WTC11 (cell line): ENCODE measurements at regions not wholly inside any gene's neighbourhood (a gene's known extent, or its start where the extent isn't known, plus 50 kb on each side); places are given as distances from the start of the nearest gene placed in this dataset.

Source experiments
- ATAC-seq: fragments of 200-7000 bp; cut with Tn5 transposase; 2 replicates; pipeline ENCODE4 v1.10.0; 2021; ENCODE audit warnings: mild to moderate bottlenecking, moderate library complexity
- CTCF ChIA-PET: fragments of 300-600 bp; sonication (Branson Sonifier 250); formaldehyde crosslinking; loops from one replicate; lab custom pipeline; 2021; ENCODE audit warnings: antibody characterized with exemption; lab: Charles Lee
- POLR2A ChIA-PET: fragments of 350-600 bp; sonication (Branson Sonifier 250); formaldehyde crosslinking; loops from one replicate; lab custom pipeline; 2021; ENCODE audit warnings: antibody characterized with exemption; lab: Charles Lee
- DNase-seq: peaks from one replicate; pipeline ENCODE4 v3.0.0; 2021; ENCODE audit warnings: low spot score
- H3K27ac Mint-ChIP-seq: 2 replicates; pipeline ENCODE4 v1.8.0; 2021; ENCODE audit warnings: mixed read lengths
- H3K27me3 Mint-ChIP-seq: 2 replicates; pipeline ENCODE4 v1.8.0; 2021; ENCODE audit warnings: low read depth, mild to moderate bottlenecking, moderate library complexity, mixed read lengths
- H3K36me3 Mint-ChIP-seq: 2 replicates; pipeline ENCODE4 v1.8.0; 2021; ENCODE audit warnings: mixed read lengths
- H3K4me1 Mint-ChIP-seq: 2 replicates; pipeline ENCODE4 v1.8.0; 2022; ENCODE audit warnings: mixed read lengths
- H3K4me3 Mint-ChIP-seq: 2 replicates; pipeline ENCODE4 v1.8.0; 2021; ENCODE audit warnings: mild to moderate bottlenecking, moderate library complexity, mixed read lengths
- H3K9me3 Mint-ChIP-seq: 2 replicates; pipeline ENCODE4 v1.8.0; 2021; ENCODE audit warnings: mixed read lengths
- AR ChIP-seq: fragments of 250-450 bp; sonication (Bioruptor Pico); IDR thresholded peaks from 2 replicates; pipeline ENCODE4 v1.9.0; 2021; ENCODE audit warnings: mild to moderate bottlenecking
- ATF1 ChIP-seq: sonication (generic); formaldehyde crosslinking; IDR thresholded peaks from 2 replicates; pipeline ENCODE4 v1.8.1; 2023; ENCODE audit warnings: mild to moderate bottlenecking, moderate library complexity, missing genetic modification reagents
- ATF3 ChIP-seq: sonication (generic); formaldehyde crosslinking; conservative IDR thresholded peaks from 2 replicates; pipeline ENCODE4 v1.8.1; 2022; ENCODE audit warnings: mild to moderate bottlenecking, missing genetic modification reagents
- ATF6 ChIP-seq: sonication (generic); formaldehyde crosslinking; IDR thresholded peaks from 2 replicates; pipeline ENCODE4 v1.8.1; 2023; ENCODE audit warnings: mild to moderate bottlenecking, missing genetic modification reagents
- CDX4 ChIP-seq: fragments of 250-450 bp; sonication (Bioruptor Pico); IDR thresholded peaks from 2 replicates; pipeline ENCODE4 v1.9.0; 2021; ENCODE audit warnings: moderate library complexity, mild to moderate bottlenecking, inconsistent platforms, borderline replicate concordance
- CREM ChIP-seq: sonication (generic); formaldehyde crosslinking; IDR thresholded peaks from 2 replicates; pipeline ENCODE4 v1.8.1; 2022; ENCODE audit warnings: mild to moderate bottlenecking, missing genetic modification reagents, moderate library complexity
- ELF4 ChIP-seq: sonication (generic); formaldehyde crosslinking; IDR thresholded peaks from 2 replicates; pipeline ENCODE4 v1.8.1; 2022; ENCODE audit warnings: low read depth, mild to moderate bottlenecking, moderate library complexity, missing genetic modification reagents
- ESRRA ChIP-seq: sonication (generic); formaldehyde crosslinking; IDR thresholded peaks from 2 replicates; pipeline ENCODE4 v1.8.1; 2022; ENCODE audit warnings: mild to moderate bottlenecking, missing genetic modification reagents, borderline replicate concordance
- ETV6 ChIP-seq: sonication (generic); formaldehyde crosslinking; IDR thresholded peaks from 2 replicates; pipeline ENCODE4 v1.8.1; 2022; ENCODE audit warnings: mild to moderate bottlenecking, missing genetic modification reagents
- FOXK1 ChIP-seq: sonication (generic); formaldehyde crosslinking; IDR thresholded peaks from 2 replicates; pipeline ENCODE4 v1.8.0; 2022; ENCODE audit warnings: mild to moderate bottlenecking, moderate library complexity, missing genetic modification reagents
- HMGA2 ChIP-seq: fragments of 250-450 bp; sonication (Bioruptor Pico); IDR thresholded peaks from 2 replicates; pipeline ENCODE4 v1.4.0; 2021; ENCODE audit warnings: mild to moderate bottlenecking, moderate library complexity
- MAX ChIP-seq: sonication (generic); formaldehyde crosslinking; IDR thresholded peaks from 2 replicates; pipeline ENCODE4 v1.8.0; 2022; ENCODE audit warnings: mild to moderate bottlenecking, missing genetic modification reagents
- MXD4 ChIP-seq: fragments of 250-450 bp; sonication (Bioruptor Pico); IDR thresholded peaks from 2 replicates; pipeline ENCODE4 v1.8.0; 2021; ENCODE audit warnings: mild to moderate bottlenecking, moderate library complexity, borderline replicate concordance
- NFATC4 ChIP-seq: fragments of 250-450 bp; sonication (Bioruptor Pico); IDR thresholded peaks from 2 replicates; pipeline ENCODE4 v1.9.0; 2021; ENCODE audit warnings: mild to moderate bottlenecking
- RELA ChIP-seq: sonication (generic); formaldehyde crosslinking; IDR thresholded peaks from 2 replicates; pipeline ENCODE4 v1.8.1; 2022; ENCODE audit warnings: missing genetic modification reagents, mild to moderate bottlenecking, borderline replicate concordance
- SOX15 ChIP-seq: fragments of 250-450 bp; sonication (Bioruptor Pico); IDR thresholded peaks from 2 replicates; pipeline ENCODE4 v1.9.0; 2021; ENCODE audit warnings: mild to moderate bottlenecking
- TEAD1 ChIP-seq: sonication (generic); formaldehyde crosslinking; IDR thresholded peaks from 2 replicates; pipeline ENCODE4 v1.8.0; 2022; ENCODE audit warnings: mild to moderate bottlenecking, missing genetic modification reagents
- TP53 ChIP-seq: sonication (generic); formaldehyde crosslinking; IDR thresholded peaks from 2 replicates; pipeline ENCODE4 v1.8.1; 2023; ENCODE audit warnings: mild to moderate bottlenecking, missing genetic modification reagents
- USF2 ChIP-seq: sonication (generic); formaldehyde crosslinking; IDR thresholded peaks from 2 replicates; pipeline ENCODE4 v1.8.1; 2023; ENCODE audit warnings: mild to moderate bottlenecking, missing genetic modification reagents, moderate library complexity
- ZBTB21 ChIP-seq: sonication (generic); formaldehyde crosslinking; IDR thresholded peaks from 2 replicates; pipeline ENCODE4 v1.8.1; 2023; ENCODE audit warnings: mild to moderate bottlenecking, missing genetic modification reagents, borderline replicate concordance
- ZBTB43 ChIP-seq: sonication (generic); formaldehyde crosslinking; IDR thresholded peaks from 2 replicates; pipeline ENCODE4 v1.8.1; 2023; ENCODE audit warnings: mild to moderate bottlenecking, missing genetic modification reagents
- ZMAT4 ChIP-seq: fragments of 250-450 bp; sonication (Bioruptor Pico); IDR thresholded peaks from 2 replicates; pipeline ENCODE4 v1.9.0; 2021; ENCODE audit warnings: mild to moderate bottlenecking
- ZNF121 ChIP-seq: sonication (generic); formaldehyde crosslinking; IDR thresholded peaks from 2 replicates; pipeline ENCODE4 v1.8.0; 2023; ENCODE audit warnings: missing genetic modification reagents
- ZNF232 ChIP-seq: sonication (generic); formaldehyde crosslinking; IDR thresholded peaks from 2 replicates; pipeline ENCODE4 v1.8.0; 2022; ENCODE audit warnings: mild to moderate bottlenecking, missing genetic modification reagents
- ZNF263 ChIP-seq: sonication (generic); formaldehyde crosslinking; IDR thresholded peaks from 2 replicates; pipeline ENCODE4 v1.8.1; 2022; ENCODE audit warnings: low read depth, mild to moderate bottlenecking, moderate library complexity, missing genetic modification reagents
- ZNF317 ChIP-seq: sonication (generic); formaldehyde crosslinking; IDR thresholded peaks from 2 replicates; pipeline ENCODE4 v1.8.1; 2023; ENCODE audit warnings: low read depth, mild to moderate bottlenecking, moderate library complexity, missing genetic modification reagents, borderline replicate concordance

- ATAC-seq, result no peak
- Mint-ChIP-seq H3K27me3 (no peaks in the 10 kb centered on the region), H3K4me3 (no peak overlapping the region), H3K9me3 (no peaks in the 10 kb centered on the region), H3K4me1 (no peaks in the 10 kb centered on the region), H3K36me3 (no peaks in the 10 kb centered on the region), H3K27ac (no peak overlapping the region)
- ChIA-PET CTCF (no interaction called here), POLR2A (no interaction called here)
- no peak for TF ChIP-seq SOX15 (CRISPR knock-in tag)
- no peak for TF ChIP-seq CREM (CRISPR knock-in tag)
- TF ChIP-seq ZNF121, result no peak
- TF ChIP-seq ATF1 (CRISPR knock-in tag), result no peak
- TF ChIP-seq USF2, result no peak
- no peak for TF ChIP-seq ZNF263 (CRISPR knock-in tag)
- TF ChIP-seq FOXK1 (CRISPR knock-in tag), result no peak
- TF ChIP-seq ZNF232, result no peak
- TF ChIP-seq NFATC4 (CRISPR knock-in tag), result no peak
- TF ChIP-seq ZMAT4 (CRISPR knock-in tag), result no peak
- TF ChIP-seq MXD4 (CRISPR knock-in tag), result no peak
- no peak for TF ChIP-seq ATF3 (CRISPR knock-in tag)
- no peak for TF ChIP-seq MAX (CRISPR knock-in tag)
- TF ChIP-seq TP53 (CRISPR knock-in tag), result no peak
- TF ChIP-seq ZBTB43 (CRISPR knock-in tag), result no peak
- no peak for TF ChIP-seq AR
- no peak for TF ChIP-seq ELF4 (CRISPR knock-in tag)
- no peak for TF ChIP-seq ESRRA (CRISPR knock-in tag)
- no peak for DNase-seq
Observed at GRCh38 chr4:129602447-129602846, 506.5 kb downstream of the C4orf33 start.

GRCh38 chr4:129603241-129603931 lies 507.4 kb downstream of the C4orf33 start:
- CTCF ChIA-PET, result no interaction called here
- POLR2A ChIA-PET, result no interaction called here
- H3K4me3 Mint-ChIP-seq, result no peak overlapping the region
- H3K27me3 Mint-ChIP-seq, result no peaks in the 10 kb centered on the region
- H3K9me3 Mint-ChIP-seq, result no peaks in the 10 kb centered on the region
- TF ChIP-seq ATF6 (CRISPR knock-in tag) (no peak), ZNF317 (CRISPR knock-in tag) (no peak), HMGA2 (CRISPR knock-in tag) (no peak), USF2 (no peak), FOXK1 (CRISPR knock-in tag) (no peak), TEAD1 (CRISPR knock-in tag) (no peak), ETV6 (CRISPR knock-in tag) (no peak), CDX4 (CRISPR knock-in tag) (no peak), ZBTB21 (no peak), RELA (CRISPR knock-in tag) (no peak)
- TF ChIP-seq, all 79 proteins: peak for 0
- H3K36me3 Mint-ChIP-seq, result no peaks in the 10 kb centered on the region
- no peaks in the 10 kb centered on the region for H3K4me1 Mint-ChIP-seq
- DNase-seq (no peak), ATAC-seq (no peak)
- no peak overlapping the region for H3K27ac Mint-ChIP-seq
